ENCODE measurements at regions not wholly inside any gene's neighbourhood (a gene's known extent, or its start where the extent isn't known, plus 50 kb on each side); places are given as distances from the start of the nearest gene placed in this dataset.

- Mint-ChIP-seq H3K27ac (no peak overlapping the region), H3K9me3 (no peaks in the 10 kb centered on the region), H3K4me3 (no peak overlapping the region), H3K27me3 (no peaks in the 10 kb centered on the region), H3K36me3 (no peaks in the 10 kb centered on the region), H3K4me1 (ENCODE audit: unreplicated experiment) (no peaks in the 10 kb centered on the region)
- no peak for DNase-seq (ENCODE audit: extremely low spot score, unreplicated experiment)
- TF ChIP-seq CTCF (conservative IDR thresholded peaks at IDR 0.05) = no peak
These were observed 393.0 kb downstream of the CDH19 start for GRCh38 chr18:66210875-66211274.

- Mint-ChIP-seq H3K27ac (no peak overlapping the region), H3K9me3 (no peaks in the 10 kb centered on the region), H3K27me3 (no peaks in the 10 kb centered on the region), H3K4me1 (ENCODE audit: unreplicated experiment) (no peaks in the 10 kb centered on the region), H3K4me3 (no peak overlapping the region), H3K36me3 (no peaks in the 10 kb centered on the region)
- DNase-seq (ENCODE audit: extremely low spot score, unreplicated experiment) = no peak
- TF ChIP-seq CTCF (conservative IDR thresholded peaks at IDR 0.05) = no peak
These were observed 394.2 kb downstream of the CDH19 start for GRCh38 chr18:66209656-66210055.

DNA sequence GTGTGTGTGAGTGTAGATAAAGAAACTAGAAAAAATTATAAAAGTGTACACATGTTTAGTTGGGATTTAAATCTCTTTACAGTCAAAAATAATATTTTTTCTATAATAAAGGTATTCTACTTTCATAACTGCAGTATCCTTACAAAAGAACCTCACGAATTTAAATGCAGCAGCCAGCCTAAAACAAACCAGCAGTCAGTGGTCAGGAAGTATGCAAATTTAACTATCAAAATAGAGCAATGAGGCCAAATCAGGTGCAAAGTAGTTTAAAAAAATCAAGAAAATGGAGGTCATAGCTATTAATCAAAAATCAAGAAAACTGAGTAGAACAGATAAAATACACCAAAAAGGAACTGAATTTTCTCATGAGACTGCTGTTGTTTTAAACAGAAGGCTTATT lies 407.1 kb downstream of the CDH19 start:
- H3K9me3 Mint-ChIP-seq = no peaks in the 10 kb centered on the region
- no peaks in the 10 kb centered on the region for H3K36me3 Mint-ChIP-seq
- H3K4me1 Mint-ChIP-seq (ENCODE audit: unreplicated experiment) = no peaks in the 10 kb centered on the region
- no peak for TF ChIP-seq CTCF (conservative IDR thresholded peaks at IDR 0.05)
- no peak overlapping the region for H3K4me3 Mint-ChIP-seq
- DNase-seq (ENCODE audit: extremely low spot score, unreplicated experiment) = no peak
- no peaks in the 10 kb centered on the region for H3K27me3 Mint-ChIP-seq
- no peak overlapping the region for H3K27ac Mint-ChIP-seq

GRCh38 chr18:66193938-66194337 lies 410.0 kb downstream of the CDH19 start:
- H3K4me3 Mint-ChIP-seq = no peak overlapping the region
- no peaks in the 10 kb centered on the region for H3K9me3 Mint-ChIP-seq
- no peaks in the 10 kb centered on the region for H3K36me3 Mint-ChIP-seq
- no peaks in the 10 kb centered on the region for H3K4me1 Mint-ChIP-seq (ENCODE audit: unreplicated experiment)
- H3K27me3 Mint-ChIP-seq = no peaks in the 10 kb centered on the region
- no peak for DNase-seq (ENCODE audit: extremely low spot score, unreplicated experiment)
- no peak for TF ChIP-seq CTCF (conservative IDR thresholded peaks at IDR 0.05)
- H3K27ac Mint-ChIP-seq = no peak overlapping the region

DNA sequence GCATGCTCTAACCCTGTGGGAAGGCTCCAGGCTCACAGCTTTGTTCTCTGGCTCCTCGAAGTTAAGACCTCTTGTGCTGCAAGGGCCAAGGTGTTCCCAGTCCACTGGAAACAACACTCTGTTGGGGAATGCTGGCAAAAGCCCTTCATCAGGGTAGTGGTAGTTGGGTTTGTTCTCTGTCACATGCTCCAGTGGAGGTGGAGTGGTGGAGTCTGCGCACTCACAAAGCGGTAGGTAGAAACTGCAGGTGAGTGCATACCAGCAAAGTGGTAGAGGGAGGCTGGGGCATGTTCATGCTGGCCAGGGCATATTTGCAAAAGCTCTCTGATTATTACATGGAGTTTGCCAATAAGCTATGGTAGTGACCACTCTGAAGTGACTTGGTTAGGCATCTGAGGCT lies 410.5 kb downstream of the CDH19 start:
- Mint-ChIP-seq H3K9me3 (no peaks in the 10 kb centered on the region), H3K4me1 (ENCODE audit: unreplicated experiment) (no peaks in the 10 kb centered on the region), H3K27ac (no peak overlapping the region), H3K4me3 (no peak overlapping the region), H3K36me3 (no peaks in the 10 kb centered on the region), H3K27me3 (no peaks in the 10 kb centered on the region)
- no peak for TF ChIP-seq CTCF (conservative IDR thresholded peaks at IDR 0.05)
- DNase-seq (ENCODE audit: extremely low spot score, unreplicated experiment) = no peak

DNA sequence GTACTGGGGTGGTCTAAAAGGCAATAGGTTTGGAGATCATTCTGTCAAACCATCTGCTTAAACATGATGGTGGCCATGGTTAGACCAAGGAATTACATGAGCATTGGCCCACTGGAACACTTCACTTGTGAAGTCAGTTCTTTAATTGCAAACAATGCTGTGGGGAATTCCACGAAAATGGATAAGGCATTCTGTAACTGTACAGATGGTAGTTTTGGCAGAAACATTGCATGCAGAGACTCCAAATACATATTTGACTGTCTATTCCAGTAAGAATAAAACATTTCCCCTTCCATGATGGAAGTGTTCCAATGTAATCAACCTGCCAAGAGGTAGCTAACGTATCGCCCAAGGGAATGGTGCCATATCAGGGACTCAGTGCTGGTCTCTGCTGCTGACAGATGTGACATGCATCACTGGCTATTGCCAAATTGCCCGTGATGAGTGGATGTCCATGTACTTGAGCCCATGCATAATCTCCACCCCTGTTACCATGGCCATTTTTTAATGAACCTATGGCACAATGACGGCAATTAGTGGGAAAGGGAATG lies 417.9 kb downstream of the CDH7 start:
- Mint-ChIP-seq H3K9me3 (no peaks in the 10 kb centered on the region), H3K4me3 (no peak overlapping the region), H3K4me1 (ENCODE audit: unreplicated experiment) (no peaks in the 10 kb centered on the region), H3K27ac (no peak overlapping the region), H3K36me3 (no peaks in the 10 kb centered on the region), H3K27me3 (no peaks in the 10 kb centered on the region)
- no peak for DNase-seq (ENCODE audit: extremely low spot score, unreplicated experiment)
- TF ChIP-seq CTCF (conservative IDR thresholded peaks at IDR 0.05) = no peak

Measured in type B pancreatic cell (in vitro differentiated cells).